Sciatic nerve (tissue), 2 donors: ENCODE measurements at regions not wholly inside any gene's neighbourhood (a gene's known extent, or its start where the extent isn't known, plus 50 kb on each side); places are given as distances from the start of the nearest gene placed in this dataset.
"Not testable (repeated sequence)": the region's sequence is repeated elsewhere in the genome, so short reads cannot be mapped to it uniquely, and the experiment has no call there.

ENCODE experiments used
- ATAC-seq: fragments of 200-7000 bp; cut with Tn5 transposase; one replicate; pipeline ENCODE4 v1.9.1; 2020; ENCODE audit warnings: mild to moderate bottlenecking, moderate library complexity
- DNase-seq: peaks from one replicate; pipeline ENCODE4 v3.0.0-alpha.2; 2020; ENCODE audit warnings: low spot score
- intact Hi-C: fragments of 100-400 bp; cut with DNase I; formaldehyde crosslinking; loops from one replicate; pipeline ENCODE4 v1.14.2; 2022
- donor health status: DM: no; HTN: no; CAD: no.
- donor health status: DM: no; HTN: no; CAD: no.

DNA sequence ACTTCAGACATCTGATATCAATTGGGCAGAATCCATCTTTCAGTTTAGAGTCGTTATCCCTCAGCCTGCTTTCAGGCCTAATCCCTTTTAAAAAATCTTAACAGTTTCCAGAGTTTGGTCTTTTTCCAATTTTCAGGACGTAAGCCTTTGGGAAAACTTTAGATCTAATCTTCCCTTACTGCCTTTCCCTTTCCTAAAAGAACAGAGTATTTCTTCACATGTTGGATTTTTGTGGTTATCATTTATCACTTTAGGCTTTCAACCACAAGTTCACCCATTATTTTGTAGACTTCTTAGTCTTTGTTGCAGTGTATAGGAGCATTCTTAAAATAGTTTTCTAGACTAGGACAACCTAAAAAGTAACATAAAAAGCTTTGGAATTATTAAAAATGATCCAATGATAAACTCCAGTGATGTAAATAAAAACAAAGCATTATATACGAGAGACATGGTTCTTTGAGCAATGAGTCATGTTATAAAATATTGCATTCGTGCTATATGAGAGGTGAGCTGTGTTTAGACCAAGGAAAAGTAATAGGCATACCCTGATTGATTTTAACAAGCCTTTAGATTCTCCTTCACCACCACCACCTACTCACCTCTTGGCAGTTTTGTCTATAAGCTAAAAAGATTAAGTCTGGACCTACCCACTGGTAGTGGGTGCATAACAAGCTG is 90.4 kb upstream of the MCHR2 start:
- intact Hi-C loops = loop anchor here (1.0 kb wide), 1 partner anchor 40 kb away; no protein-coding TSS in a partner anchor
- no peak for DNase-seq

DNA sequence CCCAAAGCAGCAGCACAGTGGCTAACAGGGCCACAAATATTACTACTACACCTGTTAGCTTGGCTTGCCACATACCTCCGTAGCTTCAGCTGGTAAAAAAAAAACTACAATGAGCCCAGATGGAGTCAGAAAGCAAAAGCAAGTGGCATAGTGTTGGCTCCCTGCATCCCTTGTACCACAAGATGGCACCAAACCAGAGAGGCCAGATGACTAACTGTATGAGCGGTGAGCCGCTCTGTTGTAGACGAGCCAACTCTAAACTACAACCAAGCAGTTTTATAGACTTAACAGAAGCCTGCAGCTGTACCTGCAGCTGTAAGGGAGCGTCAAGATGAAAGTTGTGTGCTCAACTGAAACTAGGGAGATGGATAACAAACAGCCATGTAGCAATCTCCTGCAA is 84.5 kb upstream of the MCHR2 start:
- intact Hi-C loops = no loop called here
- no peak for ATAC-seq
- DNase-seq = no peak

More for the DNA sequence above, 90.4 kb upstream of the MCHR2 start:
- no peak for ATAC-seq

DNA sequence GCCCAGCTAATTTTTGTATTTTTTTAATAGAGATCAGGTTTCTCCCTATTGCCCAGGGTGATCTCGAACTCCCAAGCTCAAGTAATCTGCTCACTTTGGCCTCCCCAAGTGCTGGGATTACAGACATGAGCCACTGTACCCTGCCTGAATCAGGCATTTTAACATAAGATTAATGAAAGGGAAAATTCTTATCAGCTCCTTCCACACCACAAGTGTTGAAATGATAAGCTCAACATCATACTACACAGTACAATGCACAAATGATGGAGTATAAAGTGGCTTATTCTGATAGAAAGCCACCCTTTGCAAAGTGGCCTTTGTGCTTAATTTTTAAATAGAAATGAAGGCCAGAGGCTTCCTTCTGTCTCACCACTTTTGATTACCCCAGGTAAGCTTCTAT is 71.3 kb upstream of the MCHR2 start:
- no peak for ATAC-seq

DNA sequence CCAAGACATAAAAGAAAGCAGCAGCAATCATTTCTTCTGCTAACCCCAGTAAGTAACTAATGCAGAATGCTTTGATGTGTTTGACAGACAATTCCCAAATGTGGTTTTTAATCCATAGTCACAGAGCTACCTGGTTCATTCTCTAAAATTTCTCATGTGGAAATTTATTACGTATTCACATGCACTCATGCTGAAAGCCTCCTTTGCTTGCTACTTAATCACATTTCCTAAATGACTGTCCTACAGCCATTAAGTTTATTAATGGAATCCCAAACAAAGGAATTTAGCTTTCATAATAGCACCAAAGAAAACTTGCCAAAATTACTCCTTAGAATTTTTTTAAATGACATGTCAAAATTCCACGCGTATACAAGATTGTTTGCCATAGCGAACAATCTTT is 68.6 kb upstream of the MCHR2 start:
- no peak for ATAC-seq
- intact Hi-C loops = no loop called here

More for the DNA sequence above, 71.3 kb upstream of the MCHR2 start:
- intact Hi-C loops = no loop called here
- DNase-seq = no peak

DNA sequence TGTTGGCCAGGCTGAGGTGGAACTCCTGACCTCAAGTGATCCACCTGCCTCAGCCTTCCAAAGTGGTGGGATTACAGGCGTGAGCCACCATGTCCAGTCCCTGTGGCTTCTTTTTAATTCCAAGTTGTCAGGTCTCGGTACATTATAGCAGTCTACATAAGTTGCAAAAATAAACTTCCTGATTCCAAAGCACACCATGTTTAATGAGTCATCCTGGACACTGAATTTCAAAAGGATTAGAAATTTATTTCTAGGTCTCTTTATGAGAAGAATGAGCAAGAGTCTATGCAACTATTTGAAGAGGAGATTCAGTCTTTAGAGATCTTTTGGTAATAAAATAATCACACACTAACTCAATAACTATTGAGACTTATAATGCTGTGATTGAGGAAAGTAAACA is 63.9 kb upstream of the MCHR2 start:
- ATAC-seq (no peak), DNase-seq (no peak)
- intact Hi-C loops = no loop called here

More for the DNA sequence above, 68.6 kb upstream of the MCHR2 start:
- DNase-seq = no peak

DNA sequence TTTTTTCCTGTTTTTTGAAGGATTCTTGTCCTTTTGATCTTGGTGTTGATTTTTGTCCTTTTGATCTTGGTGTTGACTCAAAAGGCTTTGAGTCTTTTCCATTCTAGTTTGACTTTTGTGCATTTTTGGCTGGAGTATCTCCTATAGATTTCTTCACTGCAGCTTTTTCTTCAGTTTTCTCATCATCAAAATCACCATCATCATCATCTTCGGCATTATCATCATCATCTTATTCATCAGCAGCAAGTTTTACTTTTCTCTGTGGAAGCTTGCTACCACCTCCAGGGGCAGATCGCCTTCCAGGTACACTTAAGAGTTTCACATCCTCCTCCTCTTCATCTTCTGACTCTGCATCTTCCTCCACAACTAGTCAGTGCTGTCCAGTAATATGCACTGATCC is 56.5 kb upstream of the MCHR2 start:
- intact Hi-C loops = no loop called here
- ATAC-seq (no peak), DNase-seq (no peak)

DNA sequence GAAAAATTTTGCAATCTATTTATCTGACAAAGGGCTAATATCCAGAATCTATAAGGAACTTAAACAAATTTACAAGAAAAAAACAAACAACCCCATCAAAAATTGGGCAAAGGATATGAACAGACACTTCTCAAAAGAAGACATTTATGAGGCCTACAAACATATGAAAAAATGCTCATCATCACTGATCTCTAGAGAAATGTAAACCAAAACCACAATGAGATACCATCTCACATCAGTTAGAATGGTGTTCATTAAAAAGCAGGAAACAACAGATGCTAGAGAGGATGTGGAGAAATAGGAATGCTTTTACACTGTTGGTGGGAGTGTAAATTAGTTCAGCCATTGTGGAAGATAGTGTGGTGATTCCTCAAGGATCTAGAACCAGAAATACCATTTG is 49.9 kb upstream of the MCHR2 start:
- not testable (repeated sequence) for DNase-seq, ATAC-seq
- intact Hi-C loops = loop anchor here (1.0 kb wide), 1 partner anchor 40 kb away; no protein-coding TSS in a partner anchor
